Putamen (tissue), 1 donor: ENCODE measurements at regions not wholly inside any gene's neighbourhood (a gene's known extent, or its start where the extent isn't known, plus 50 kb on each side); places are given as distances from the start of the nearest gene placed in this dataset.
"Not testable (repeated sequence)": the region's sequence is repeated elsewhere in the genome, so short reads cannot be mapped to it uniquely, and the experiment has no call there.

Experiments used
- DNase-seq: peaks from one replicate; pipeline ENCODE4 v3.0.0-alpha.2; 2016; ENCODE audit warnings: low spot score

- no peak for DNase-seq
Measured at GRCh38 chr12:47348206-47348605, 268.4 kb upstream of the AMIGO2 start.

GRCh38 chr12:47346251-47347019, 266.7 kb upstream of the AMIGO2 start:
- DNase-seq = no peak

- no peak for DNase-seq
Measured at GRCh38 chr12:47343684-47344567, 264.2 kb upstream of the AMIGO2 start.

GRCh38 chr12:47340411-47341015, 260.8 kb upstream of the AMIGO2 start:
- no peak for DNase-seq

GRCh38 chr12:47337581-47337980, 257.8 kb upstream of the AMIGO2 start:
- no peak for DNase-seq

GRCh38 chr12:47333271-47333858, 253.6 kb upstream of the AMIGO2 start:
- DNase-seq = not testable (repeated sequence)

GRCh38 chr12:47328831-47329545, 249.2 kb upstream of the AMIGO2 start:
- no peak for DNase-seq

- DNase-seq = no peak
Measured at GRCh38 chr12:47326190-47326589, 246.4 kb upstream of the AMIGO2 start.

GRCh38 chr12:47323802-47324201, 244.0 kb upstream of the AMIGO2 start:
- no peak for DNase-seq

- no peak for DNase-seq
Measured at GRCh38 chr12:47321436-47321835, 241.7 kb upstream of the AMIGO2 start.

GRCh38 chr12:47319746-47320145, 240.0 kb upstream of the AMIGO2 start:
- DNase-seq = no peak

- DNase-seq = no peak
Measured at GRCh38 chr12:47318963-47319362, 239.2 kb upstream of the AMIGO2 start.

- DNase-seq = no peak
Measured at GRCh38 chr12:47317175-47317915, 237.6 kb upstream of the AMIGO2 start.

GRCh38 chr12:47316609-47317049, 236.9 kb upstream of the AMIGO2 start:
- DNase-seq = no peak

- DNase-seq = no peak
Measured at GRCh38 chr12:47314996-47315395, 235.2 kb upstream of the AMIGO2 start.

GRCh38 chr12:47312808-47313426, 233.2 kb upstream of the AMIGO2 start:
- no peak for DNase-seq

GRCh38 chr12:47312147-47312546, 232.4 kb upstream of the AMIGO2 start:
- no peak for DNase-seq

- DNase-seq = no peak
Measured at GRCh38 chr12:47311568-47311967, 231.8 kb upstream of the AMIGO2 start.

GRCh38 chr12:47311010-47311409, 231.3 kb upstream of the AMIGO2 start:
- DNase-seq = no peak

GRCh38 chr12:47308672-47309071, 228.9 kb upstream of the AMIGO2 start:
- no peak for DNase-seq
